ENCODE measurements at regions not wholly inside any gene's neighbourhood (a gene's known extent, or its start where the extent isn't known, plus 50 kb on each side); places are given as distances from the start of the nearest gene placed in this dataset.

- peaks cover 0 to 22% (median 2%) of the 10 kb centered on the region in 4 donors for H3K9me3 ChIP-seq
- DNase-seq (ENCODE audit: low spot score in 2 of 2), result no peak
- H3K27me3 ChIP-seq, result no peaks in the 10 kb centered on the region
- no peak overlapping the region for H3K4me3 ChIP-seq
- WGBS, 2 donors, result 76 to 79% methylated on average over 6 of the region's 6 CpGs
- no peaks in the 10 kb centered on the region for H3K36me3 ChIP-seq
- no peaks in the 10 kb centered on the region for H3K4me1 ChIP-seq
- no peak overlapping the region for H3K27ac ChIP-seq
- no peak for TF ChIP-seq POLR2A (IDR thresholded peaks at IDR 0.05)
- TF ChIP-seq CTCF (IDR thresholded peaks at IDR 0.05), result no peak
- TF ChIP-seq EP300 (IDR thresholded peaks at IDR 0.05), result no peak
These were observed 222.3 kb upstream of the TMC3 start for GRCh38 chr15:81596159-81596865.

GRCh38 chr15:81595752-81596151 lies 221.7 kb upstream of the TMC3 start:
- Histone ChIP-seq H3K4me1 (no peaks in the 10 kb centered on the region), H3K27ac (no peak overlapping the region), H3K27me3 (no peaks in the 10 kb centered on the region), H3K36me3 (no peaks in the 10 kb centered on the region), H3K4me3 (no peak overlapping the region), H3K9me3 (peaks cover 0 to 17% (median under 1%) of the 10 kb centered on the region in 4 donors)
- TF ChIP-seq CTCF (IDR thresholded peaks at IDR 0.05) (no peak), EP300 (IDR thresholded peaks at IDR 0.05) (no peak), POLR2A (IDR thresholded peaks at IDR 0.05) (no peak)
- 65 to 67% methylated on average over 1 of the region's 1 CpG for WGBS, 2 donors
- DNase-seq (ENCODE audit: low spot score in 2 of 2), result no peak

GRCh38 chr15:81589671-81590070 lies 215.7 kb upstream of the TMC3 start:
- TF ChIP-seq POLR2A (IDR thresholded peaks at IDR 0.05) (no peak), CTCF (IDR thresholded peaks at IDR 0.05) (no peak), EP300 (IDR thresholded peaks at IDR 0.05) (no peak)
- Histone ChIP-seq H3K36me3 (no peaks in the 10 kb centered on the region), H3K9me3 (peaks cover 0 to 12% (median 0%) of the 10 kb centered on the region in 4 donors), H3K4me3 (no peak overlapping the region), H3K4me1 (no peaks in the 10 kb centered on the region), H3K27ac (no peak overlapping the region), H3K27me3 (no peaks in the 10 kb centered on the region)
- DNase-seq (ENCODE audit: low spot score in 2 of 2), result no peak
- 89 to 96% methylated on average over 4 of the region's 4 CpGs for WGBS, 2 donors

GRCh38 chr15:81575436-81576123 lies 201.6 kb upstream of the TMC3 start:
- 41 to 45% methylated on average over 7 of the region's 7 CpGs for WGBS, 2 donors
- TF ChIP-seq EP300 (IDR thresholded peaks at IDR 0.05), result no peak
- TF ChIP-seq POLR2A (IDR thresholded peaks at IDR 0.05), result no peak
- no peak for TF ChIP-seq CTCF (IDR thresholded peaks at IDR 0.05)

GRCh38 chr15:81573098-81573746 lies 199.2 kb upstream of the TMC3 start:
- Histone ChIP-seq H3K27ac (no peak overlapping the region), H3K4me1 (no peaks in the 10 kb centered on the region), H3K4me3 (no peak overlapping the region), H3K27me3 (no peaks in the 10 kb centered on the region), H3K36me3 (no peaks in the 10 kb centered on the region), H3K9me3 (no peaks in the 10 kb centered on the region)
- no peak for DNase-seq (ENCODE audit: low spot score in 2 of 2)
- no peak for TF ChIP-seq EP300 (IDR thresholded peaks at IDR 0.05)
- TF ChIP-seq POLR2A (IDR thresholded peaks at IDR 0.05), result no peak
- TF ChIP-seq CTCF (IDR thresholded peaks at IDR 0.05), result no peak
- 82 to 89% methylated on average over 9 of the region's 9 CpGs for WGBS, 2 donors

More at GRCh38 chr15:81575436-81576123, 201.6 kb upstream of the TMC3 start:
- H3K27me3 ChIP-seq, result no peaks in the 10 kb centered on the region
- no peak overlapping the region for H3K27ac ChIP-seq
- H3K36me3 ChIP-seq, result no peaks in the 10 kb centered on the region
- no peak for DNase-seq (ENCODE audit: low spot score in 2 of 2)
- H3K4me1 ChIP-seq, result no peaks in the 10 kb centered on the region
- no peak overlapping the region for H3K4me3 ChIP-seq
- peaks cover 0 to 4% (median 0%) of the 10 kb centered on the region in 4 donors for H3K9me3 ChIP-seq
